HepG2 (cell line): ENCODE measurements at regions not wholly inside any gene's neighbourhood (a gene's known extent, or its start where the extent isn't known, plus 50 kb on each side); places are given as distances from the start of the nearest gene placed in this dataset.

Experiments used
- ATAC-seq: fragments of 200-7000 bp; cut with Tn5 transposase; 3 replicates; pipeline ENCODE4 v1.9.1; 2020; ENCODE audit warnings: mild to moderate bottlenecking, moderate library complexity
- BruUV-seq: library from RNA; stranded (reverse); fragments of 400-500 nt; replicated peaks from 2 replicates; lab custom pipeline; 2021; lab: Mats Ljungman, UMichigan
- CTCF ChIA-PET: fragments of 300-600 bp; formaldehyde crosslinking; extraction: SDS; loops from one replicate; lab custom pipeline; 2021; ENCODE audit warnings: low total read pairs, inconsistent platforms, low intra/inter-chr PET ratio; lab: Yijun Ruan, JAX
- POLR2A ChIA-PET: fragments of 350-600 bp; sonication (Branson Sonifier 250); formaldehyde crosslinking; loops from one replicate; lab custom pipeline; 2020; ENCODE audit warnings: antibody characterized with exemption, inconsistent platforms; lab: Yijun Ruan, JAX
- DNase-seq: peaks from one replicate; pipeline ENCODE4 v3.0.0-alpha.2; 2015; ENCODE audit warnings: low spot score
- FAIRE-seq: peaks from 3 replicates; lab custom pipeline; 2011; peaks lifted over from hg19 to GRCh38; lab: Jason Lieb, UNC
- H2AFZ ChIP-seq: one replicate; pipeline ENCODE4 v1.6.1; 2011; ENCODE audit warnings: low read length, inconsistent platforms
- H3K27ac ChIP-seq: fragments of 300-600 bp; 3 replicates; pipeline ENCODE4 v1.8.0; 2011; ENCODE audit warnings: mixed run types, mild to moderate bottlenecking, mixed read lengths, low read length, inconsistent platforms; ENCODE audit not compliant: insufficient read depth; ENCODE audit errors: extremely low read length
- H3K27me3 ChIP-seq, 2 experiments: fragments of 200-600 bp in 1 of 2; 2 replicates in 1 of 2; 3 replicates in 1 of 2; pipeline versions ENCODE4 v1.6.0 to v1.8.0; 2011; ENCODE audit warnings: low read length in 2 of 2, mild to moderate bottlenecking in 2 of 2, moderate library complexity in 2 of 2, inconsistent platforms in 1 of 2; ENCODE audit not compliant: insufficient read depth in 2 of 2, control insufficient read depth in 1 of 2
- H3K36me3 ChIP-seq, 2 experiments: fragments of 200-600 bp in 1 of 2; replicated peaks in 1 of 2; 2 replicates in 1 of 2; 3 replicates in 1 of 2; pipeline versions ENCODE4 v1.5.1 to v1.8.0; 2011; ENCODE audit warnings: low read length in 2 of 2, inconsistent platforms in 1 of 2; ENCODE audit not compliant: insufficient read depth in 2 of 2, control insufficient read depth in 1 of 2
- H3K4me1 ChIP-seq: 2 replicates; pipeline ENCODE4 v1.5.1; 2012; ENCODE audit warnings: low read length, inconsistent platforms; ENCODE audit not compliant: insufficient read depth
- H3K4me2 ChIP-seq: 2 replicates; pipeline ENCODE4 v1.6.0; 2011; ENCODE audit warnings: low read depth, low read length, inconsistent platforms
- H3K4me3 ChIP-seq, 3 experiments: fragments of 200-600 bp in 1 of 3; sonication (generic), shearing (Covaris generic) in 1 of 3; replicated peaks in 1 of 3; 2 replicates each; pipeline ENCODE4 v1.5.1; 2011 to 2016; ENCODE audit warnings: low read length in 3 of 3, inconsistent platforms in 2 of 3, low read depth in 2 of 3, mild to moderate bottlenecking in 2 of 3, control low read depth in 1 of 3, mixed read lengths in 1 of 3; ENCODE audit not compliant: insufficient read depth in 1 of 3
- H3K79me2 ChIP-seq: one replicate; pipeline ENCODE4 v1.6.1; 2011; ENCODE audit warnings: low read length, inconsistent platforms; ENCODE audit not compliant: insufficient read depth
- H3K9ac ChIP-seq: 2 replicates; pipeline ENCODE4 v1.6.0; 2011; ENCODE audit warnings: mild to moderate bottlenecking, low read depth, low read length, inconsistent platforms; ENCODE audit not compliant: insufficient read depth
- H3K9me3 ChIP-seq: 2 replicates; pipeline ENCODE4 v1.5.1; 2012; ENCODE audit warnings: mild to moderate bottlenecking, low read length
- H4K20me1 ChIP-seq: 2 replicates; pipeline ENCODE4 v1.6.0; 2011; ENCODE audit warnings: inconsistent platforms, mild to moderate bottlenecking, low read length, moderate library complexity; ENCODE audit not compliant: insufficient read depth
- AHR ChIP-seq: IDR thresholded peaks from 2 replicates; pipeline ENCODE4 v1.6.1; 2018; ENCODE audit warnings: missing genetic modification reagents, missing compliant biosample characterization
- FOXJ3 ChIP-seq: sonication (generic); formaldehyde crosslinking; IDR thresholded peaks from 2 replicates; pipeline ENCODE4 v1.4.0; 2020; ENCODE audit warnings: missing genetic modification reagents, mild to moderate bottlenecking, borderline replicate concordance
- GLI4 ChIP-seq: sonication (generic); formaldehyde crosslinking; IDR thresholded peaks from 2 replicates; pipeline ENCODE4 v1.5.1; 2020; ENCODE audit warnings: missing genetic modification reagents, mild to moderate bottlenecking, moderate library complexity, borderline replicate concordance
- NFRKB ChIP-seq: fragments of 450-650 bp; IDR thresholded peaks from 2 replicates; pipeline ENCODE4 v1.6.1; 2017
- PRDM10 ChIP-seq: sonication (generic); formaldehyde crosslinking; IDR thresholded peaks from 2 replicates; pipeline ENCODE4 v1.4.0; 2020; ENCODE audit warnings: low read depth, missing genetic modification reagents
- RELA ChIP-seq: sonication (generic); formaldehyde crosslinking; IDR thresholded peaks from 2 replicates; pipeline ENCODE4 v1.4.0; 2020; ENCODE audit warnings: missing genetic modification reagents
- SALL2 ChIP-seq: sonication (generic); formaldehyde crosslinking; IDR thresholded peaks from 2 replicates; pipeline ENCODE4 v1.8.1; 2023; ENCODE audit warnings: mild to moderate bottlenecking, missing genetic modification reagents, inconsistent platforms
- TCF7L2 ChIP-seq: IDR thresholded peaks from 2 replicates; pipeline ENCODE4 v1.6.1; 2011; ENCODE audit warnings: mild to moderate bottlenecking, low read depth, low read length, moderate library complexity
- U2AF1 ChIP-seq: fragments of 200-400 bp; formaldehyde crosslinking; optimal IDR thresholded peaks from 2 replicates; pipeline ENCODE3; 2017; ENCODE audit warnings: mild to moderate bottlenecking, low read depth, low read length
- ZFY ChIP-seq: sonication (generic); formaldehyde crosslinking; IDR thresholded peaks from 2 replicates; pipeline ENCODE4 v1.4.0; 2020; ENCODE audit warnings: missing genetic modification reagents
- ZNF768 ChIP-seq: sonication (generic); formaldehyde crosslinking; IDR thresholded peaks from 2 replicates; pipeline ENCODE4 v1.4.0; 2020; ENCODE audit warnings: missing genetic modification reagents
- in situ Hi-C: cut with HindIII; loops from 2 replicates; pipeline ENCODE4 v1.10.0; 2017; ENCODE audit warnings: low pct_unique_long_range_greater_than_20kb; ENCODE audit not compliant: extremely low pct_ligation_motif_present
- intact Hi-C: fragments of 100-400 bp; cut with micrococcal nuclease; formaldehyde crosslinking; loops from one replicate; pipeline ENCODE4 v1.10.0; 2022; ENCODE audit not compliant: unreplicated experiment
- TF ChIP-seq, protein P1 (sequence below), 2 experiments: sonication (generic) in 1 of 2; formaldehyde crosslinking in 1 of 2; IDR thresholded peaks; 2 replicates each; pipeline versions ENCODE4 v1.4.0 to v1.6.1; 2018 to 2020; ENCODE audit warnings: missing genetic modification reagents in 2 of 2, borderline replicate concordance in 1 of 2, low read depth in 1 of 2, mild to moderate bottlenecking in 1 of 2, missing biosample characterization in 1 of 2

GRCh38 chr13:108137176-108137575, 78.2 kb downstream of the LIG4 start (continued):
- TF ChIP-seq RELA (CRISPR knock-in tag): no peak
- no peak for TF ChIP-seq GLI4 (CRISPR knock-in tag)
- no peak for TF ChIP-seq FOXJ3 (CRISPR knock-in tag)
- TF ChIP-seq TCF7L2: no peak
- no peak for TF ChIP-seq ZFY

DNA sequence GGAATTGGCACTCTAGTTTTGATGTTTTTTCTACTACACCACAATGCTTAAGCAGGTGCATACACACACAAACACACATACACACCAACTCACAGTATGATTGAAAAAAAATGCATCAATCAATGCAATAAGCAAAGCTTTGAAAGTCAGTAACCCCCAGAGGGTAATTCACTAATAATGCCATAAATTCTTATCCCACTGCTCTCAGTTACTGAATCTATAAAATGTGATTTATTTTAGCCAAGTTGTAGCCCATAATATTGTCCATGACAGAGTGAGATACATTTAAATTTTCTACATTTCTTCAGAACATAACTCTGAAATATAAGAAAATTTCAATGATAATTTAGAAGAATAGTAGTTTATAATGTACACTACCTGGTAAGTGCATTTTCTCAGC, 87.9 kb downstream of the LIG4 start:
- Histone ChIP-seq H3K9me3 (no peaks in the 10 kb centered on the region), H3K9ac (no peak overlapping the region), H3K4me1 (no peaks in the 10 kb centered on the region), H3K79me2 (no peaks in the 10 kb centered on the region), H4K20me1 (no peaks in the 10 kb centered on the region), H3K4me2 (no peak overlapping the region), H3K27me3 (peaks cover 0 to 1% of the 10 kb centered on the region in 2 experiments; a peak in 1 of 5 replicates), H2AFZ (no peak overlapping the region), H3K36me3 (no peaks in the 10 kb centered on the region), H3K4me3 (no peak overlapping the region), H3K27ac (no peak overlapping the region)
- ChIA-PET CTCF (no interaction called here), POLR2A (no interaction called here)
- intact Hi-C loops: no loop called here
- TF ChIP-seq NFRKB: no peak
- no peak for TF ChIP-seq PRDM10 (CRISPR knock-in tag)
- no peak for TF ChIP-seq ZNF768 (CRISPR knock-in tag)
- no peak for TF ChIP-seq AHR (CRISPR knock-in tag)
- TF ChIP-seq, protein P1, sequence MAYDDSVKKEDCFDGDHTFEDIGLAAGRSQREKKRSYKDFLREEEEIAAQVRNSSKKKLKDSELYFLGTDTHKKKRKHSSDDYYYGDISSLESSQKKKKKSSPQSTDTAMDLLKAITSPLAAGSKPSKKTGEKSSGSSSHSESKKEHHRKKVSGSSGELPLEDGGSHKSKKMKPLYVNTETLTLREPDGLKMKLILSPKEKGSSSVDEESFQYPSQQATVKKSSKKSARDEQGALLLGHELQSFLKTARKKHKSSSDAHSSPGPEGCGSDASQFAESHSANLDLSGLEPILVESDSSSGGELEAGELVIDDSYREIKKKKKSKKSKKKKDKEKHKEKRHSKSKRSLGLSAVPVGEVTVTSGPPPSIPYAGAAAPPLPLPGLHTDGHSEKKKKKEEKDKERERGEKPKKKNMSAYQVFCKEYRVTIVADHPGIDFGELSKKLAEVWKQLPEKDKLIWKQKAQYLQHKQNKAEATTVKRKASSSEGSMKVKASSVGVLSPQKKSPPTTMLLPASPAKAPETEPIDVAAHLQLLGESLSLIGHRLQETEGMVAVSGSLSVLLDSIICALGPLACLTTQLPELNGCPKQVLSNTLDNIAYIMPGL (CRISPR knock-in tag; IDR thresholded peaks at IDR 0.05; ENCODE audit: borderline replicate concordance in 1 of 2, low read depth in 1 of 2): no peak
- TF ChIP-seq U2AF1: no peak
- no peak for TF ChIP-seq SALL2 (CRISPR knock-in tag)
- DNase-seq (no peak), ATAC-seq (no peak), FAIRE-seq (no peak)
- no TSS peak for BruUV-seq
- in situ Hi-C loops: no loop called here
